H1 (cell line): ENCODE measurements at regions not wholly inside any gene's neighbourhood (a gene's known extent, or its start where the extent isn't known, plus 50 kb on each side); places are given as distances from the start of the nearest gene placed in this dataset.

Experiments
- CTCF ChIA-PET: fragments of 300-600 bp; sonication (Branson Sonifier 250); formaldehyde crosslinking; loops from one replicate; lab custom pipeline; 2021; ENCODE audit not compliant: partially characterized antibody; lab: Charles Lee
- POLR2A ChIA-PET: fragments of 300-600 bp; sonication (Branson Sonifier 250); formaldehyde crosslinking; loops from one replicate; lab custom pipeline; 2021; ENCODE audit warnings: inconsistent platforms; ENCODE audit not compliant: partially characterized antibody; lab: Charles Lee
- DNase-seq, 2 experiments: peaks; one replicate each; pipeline versions ENCODE4 v3.0.0 to v3.0.0-alpha.2; 2010 to 2022; ENCODE audit warnings: low spot score in 2 of 2, low read depth in 1 of 2, mixed read lengths in 1 of 2
- FAIRE-seq: peaks from 2 replicates; lab custom pipeline; 2011; peaks lifted over from hg19 to GRCh38; lab: Jason Lieb, UNC
- H2AFZ ChIP-seq: 2 replicates; pipeline ENCODE4 v1.8.1; 2012; ENCODE audit warnings: low read length, inconsistent platforms
- H2AK5ac ChIP-seq: 2 replicates; pipeline ENCODE4 v1.6.1; 2013; ENCODE audit warnings: low read depth, low read length
- H2BK120ac ChIP-seq: replicated peaks from 2 replicates; pipeline ENCODE3; 2013; ENCODE audit warnings: low read depth, low read length, inconsistent platforms
- H2BK12ac ChIP-seq: 2 replicates; pipeline ENCODE4 v1.6.1; 2013; ENCODE audit warnings: low read depth, low read length
- H2BK15ac ChIP-seq: 2 replicates; pipeline ENCODE4 v1.6.1; 2013; ENCODE audit warnings: low read length
- H2BK20ac ChIP-seq: 2 replicates; pipeline ENCODE4 v1.6.1; 2013; ENCODE audit warnings: low read length
- H2BK5ac ChIP-seq: 2 replicates; pipeline ENCODE4 v1.6.1; 2013; ENCODE audit warnings: low read depth, low read length
- H3K14ac ChIP-seq: 2 replicates; pipeline ENCODE4 v1.6.1; 2013; ENCODE audit warnings: inconsistent platforms; ENCODE audit not compliant: insufficient read length
- H3K18ac ChIP-seq: 2 replicates; pipeline ENCODE4 v1.6.1; 2013; ENCODE audit warnings: low read length; ENCODE audit errors: extremely low read depth
- H3K23ac ChIP-seq: 2 replicates; pipeline ENCODE4 v1.6.1; 2013; ENCODE audit warnings: inconsistent platforms; ENCODE audit not compliant: insufficient read length
- H3K23me2 ChIP-seq: 2 replicates; pipeline ENCODE4 v1.6.1; 2013; ENCODE audit warnings: low read depth, low read length
- H3K27ac ChIP-seq: 2 replicates; pipeline ENCODE4 v1.6.1; 2011; ENCODE audit warnings: low read depth, low read length, inconsistent platforms
- H3K27me3 ChIP-seq, 4 experiments: replicated peaks in 1 of 4; 1 replicate in 1 of 4; 2 replicates in 3 of 4; pipeline versions ENCODE4 v1.6.1 to v1.8.1; 2011 to 2013; ENCODE audit warnings: low read length in 3 of 4, mild to moderate bottlenecking in 3 of 4, inconsistent platforms in 2 of 4, mixed read lengths in 2 of 4, moderate library complexity in 1 of 4; ENCODE audit not compliant: control insufficient read depth in 3 of 4, insufficient read depth in 3 of 4; ENCODE audit errors: extremely low read depth in 1 of 4
- H3K36me3 ChIP-seq, 4 experiments: 2 replicates each; pipeline versions ENCODE4 v1.6.1 to v1.8.1; 2011 to 2013; ENCODE audit warnings: mild to moderate bottlenecking in 4 of 4, low read length in 3 of 4, moderate library complexity in 2 of 4, control low read depth in 1 of 4, inconsistent platforms in 1 of 4; ENCODE audit not compliant: insufficient read depth in 4 of 4, control insufficient read depth in 2 of 4
- H3K4ac ChIP-seq: replicated peaks from 2 replicates; pipeline ENCODE3; 2013; ENCODE audit warnings: low read length, low read depth, mixed read lengths, inconsistent platforms; ENCODE audit not compliant: insufficient read length
- H3K4me1 ChIP-seq, 4 experiments: replicated peaks in 1 of 4; 1 replicate in 1 of 4; 2 replicates in 3 of 4; pipeline versions ENCODE4 v1.6.1 to v1.8.1; 2011 to 2013; ENCODE audit warnings: low read length in 3 of 4, inconsistent platforms in 2 of 4, mixed read lengths in 1 of 4; ENCODE audit not compliant: insufficient read depth in 4 of 4, control insufficient read depth in 3 of 4
- H3K4me2 ChIP-seq, 2 experiments: 2 replicates each; pipeline versions ENCODE4 v1.6.1 to v1.8.1; 2011 to 2013; ENCODE audit warnings: low read depth in 2 of 2, low read length in 2 of 2, control low read depth in 1 of 2, inconsistent platforms in 1 of 2, mild to moderate bottlenecking in 1 of 2; ENCODE audit not compliant: insufficient read depth in 1 of 2
- H3K4me3 ChIP-seq, 4 experiments: fragments of 200-600, 300-600 bp in 1 of 4; sonication (generic), shearing (Covaris generic), sonication (Bioruptor Twin) in 1 of 4; 2 replicates each; pipeline versions ENCODE4 v1.5.1 to v1.8.1; 2011 to 2016; ENCODE audit warnings: low read length in 4 of 4, low read depth in 3 of 4, control low read depth in 2 of 4, inconsistent platforms in 2 of 4, mild to moderate bottlenecking in 2 of 4, mixed read lengths in 1 of 4, moderate library complexity in 1 of 4; ENCODE audit not compliant: insufficient read depth in 2 of 4; ENCODE audit errors: extremely low read depth in 1 of 4
- H3K56ac ChIP-seq: replicated peaks from 2 replicates; pipeline ENCODE3; 2013; ENCODE audit warnings: low read depth, mild to moderate bottlenecking, mixed read lengths, low read length, inconsistent platforms; ENCODE audit not compliant: insufficient read length
- H3K79me1 ChIP-seq: 2 replicates; pipeline ENCODE4 v1.6.1; 2013; ENCODE audit warnings: low read depth, low read length, control low read depth
- H3K79me2 ChIP-seq, 2 experiments: 2 replicates each; pipeline versions ENCODE4 v1.6.1 to v1.8.1; 2012 to 2013; ENCODE audit warnings: low read length in 2 of 2, mild to moderate bottlenecking in 2 of 2, inconsistent platforms in 1 of 2; ENCODE audit not compliant: insufficient read depth in 2 of 2, control insufficient read depth in 1 of 2
- H3K9ac ChIP-seq, 4 experiments: replicated peaks in 1 of 4; 1 replicate in 1 of 4; 2 replicates in 3 of 4; pipeline versions ENCODE4 v1.6.1 to v1.8.1; 2011 to 2013; ENCODE audit warnings: low read depth in 3 of 4, low read length in 3 of 4, control low read depth in 2 of 4, mild to moderate bottlenecking in 2 of 4, moderate library complexity in 2 of 4, inconsistent platforms in 1 of 4; ENCODE audit errors: extremely low read depth in 1 of 4
- H3K9me3 ChIP-seq, 2 experiments: 2 replicates each; pipeline versions ENCODE4 v1.6.1 to v1.8.1; 2012 to 2013; ENCODE audit warnings: mild to moderate bottlenecking in 2 of 2, moderate library complexity in 2 of 2, control low read depth in 1 of 2, inconsistent platforms in 1 of 2, low read depth in 1 of 2, low read length in 1 of 2, mixed read lengths in 1 of 2; ENCODE audit not compliant: insufficient read depth in 2 of 2
- H4K20me1 ChIP-seq, 2 experiments: replicated peaks in 1 of 2; 2 replicates each; pipeline versions ENCODE3 to v1.8.1; 2011 to 2013; ENCODE audit warnings: inconsistent platforms in 2 of 2, low read length in 2 of 2, mild to moderate bottlenecking in 1 of 2; ENCODE audit not compliant: insufficient read depth in 2 of 2, control insufficient read depth in 1 of 2
- H4K5ac ChIP-seq: 2 replicates; pipeline ENCODE4 v1.6.1; 2013; ENCODE audit warnings: low read length, low read depth, mixed read lengths, inconsistent platforms; ENCODE audit not compliant: insufficient read length
- H4K8ac ChIP-seq: 2 replicates; pipeline ENCODE4 v1.8.0; 2013; ENCODE audit warnings: mild to moderate bottlenecking, moderate library complexity, low read length, inconsistent platforms; ENCODE audit not compliant: insufficient read depth; ENCODE audit errors: extremely low read depth
- H4K91ac ChIP-seq: replicated peaks from 2 replicates; pipeline ENCODE3; 2013; ENCODE audit warnings: low read length, mixed read lengths, inconsistent platforms; ENCODE audit not compliant: insufficient read length
- BCL11A ChIP-seq, 2 experiments: IDR thresholded peaks; one replicate each; pipeline ENCODE4 v1.6.1; 2011; ENCODE audit warnings: low read depth in 2 of 2, low read length in 2 of 2, mild to moderate bottlenecking in 2 of 2
- CEBPB ChIP-seq: IDR thresholded peaks from 2 replicates; pipeline ENCODE4 v1.6.1; 2012; ENCODE audit warnings: low read depth, low read length
- KDM1A ChIP-seq: fragments of 200-600, 300-600 bp; sonication (generic); IDR thresholded peaks from 2 replicates; pipeline ENCODE4 v1.7.1; 2016; ENCODE audit warnings: mild to moderate bottlenecking, low read length, borderline replicate concordance
- KDM5A ChIP-seq: fragments of 200-600 bp; IDR thresholded peaks from 2 replicates; pipeline ENCODE4 v1.7.1; 2012; ENCODE audit warnings: mild to moderate bottlenecking, low read length, inconsistent platforms, mixed read lengths
- NANOG ChIP-seq: IDR thresholded peaks from 2 replicates; pipeline ENCODE4 v1.6.1; 2011; ENCODE audit warnings: low read length, low read depth, mild to moderate bottlenecking, inconsistent platforms; ENCODE audit not compliant: insufficient read depth, poor library complexity, severe bottlenecking
- RAD21 ChIP-seq, 2 experiments: IDR thresholded peaks in 1 of 2; conservative IDR thresholded peaks in 1 of 2; 2 replicates each; pipeline ENCODE4 v1.6.1; 2011; ENCODE audit warnings: low read depth in 2 of 2, low read length in 2 of 2, improper control_type of control experiment in 1 of 2, inconsistent platforms in 1 of 2, mild to moderate bottlenecking in 1 of 2, moderate library complexity in 1 of 2
- RXRA ChIP-seq: IDR thresholded peaks from 2 replicates; pipeline ENCODE4 v1.6.1; 2011; ENCODE audit warnings: low read depth, mild to moderate bottlenecking, low read length, moderate library complexity; ENCODE audit not compliant: insufficient read depth
- YY1 ChIP-seq: IDR thresholded peaks from 2 replicates; pipeline ENCODE4 v1.6.1; 2011; ENCODE audit warnings: low read depth, mild to moderate bottlenecking, low read length
- WGBS, 2 experiments: shearing (Covaris generic) in 1 of 2; methylation state at CpG; one replicate each; pipeline versions ENCODE4 v1.1.6 to v1.1.7; 2013 to 2015; ENCODE audit warnings: low lambda C conversion rate in 2 of 2, mixed read lengths in 2 of 2, inconsistent platforms in 1 of 2, low coverage in 1 of 2, missing lambda C conversion rate in 1 of 2; ENCODE audit not compliant: insufficient replicate concordance in 2 of 2, insufficient coverage in 1 of 2, insufficient read length in 1 of 2; ENCODE audit errors: extremely low coverage in 1 of 2, missing lambda C conversion rate in 1 of 2; 5-methylcytosine and 5-hydroxymethylcytosine counted together

- Histone ChIP-seq H3K27me3 (no peaks in the 10 kb centered on the region), H3K36me3 (no peaks in the 10 kb centered on the region), H3K56ac (no peak overlapping the region), H3K4me2 (no peak overlapping the region), H3K79me1 (no peaks in the 10 kb centered on the region), H3K4ac (no peak overlapping the region), H3K4me3 (no peak overlapping the region), H3K27ac (no peak overlapping the region), H3K4me1 (no peaks in the 10 kb centered on the region), H3K23me2 (no peaks in the 10 kb centered on the region), H4K5ac (no peak overlapping the region), H3K14ac (no peak overlapping the region), H4K91ac (no peak overlapping the region), H3K23ac (no peak overlapping the region), H3K9me3 (no peaks in the 10 kb centered on the region), H2BK12ac (no peak overlapping the region), H3K9ac (no peak overlapping the region), H3K18ac (no peak overlapping the region), H2AFZ (no peak overlapping the region), H4K8ac (no peak overlapping the region), H2AK5ac (no peak overlapping the region), H3K79me2 (no peaks in the 10 kb centered on the region), H2BK5ac (no peak overlapping the region), H2BK15ac (no peak overlapping the region), H2BK20ac (no peak overlapping the region), H4K20me1 (no peaks in the 10 kb centered on the region), H2BK120ac (no peak overlapping the region)
- DNase-seq: no peak
- no peak for FAIRE-seq
- ChIA-PET POLR2A (no interaction called here), CTCF (no interaction called here)
- 93% methylated on average over 2 of the region's 2 CpGs; no CpG with 5 or more reads in 1 of the 2 experiments for WGBS, 2 experiments
- TF ChIP-seq BCL11A (IDR thresholded peaks at IDR 0.05; ENCODE audit: low read depth in 2 of 2, low read length in 2 of 2) (no peak), CEBPB (no peak), RAD21 (IDR thresholded peaks at IDR 0.05 in 1 of 2, conservative IDR thresholded peaks at IDR 0.05 in 1 of 2; ENCODE audit: low read depth in 2 of 2, low read length in 2 of 2) (no peak), YY1 (no peak), NANOG (no peak), RXRA (no peak), KDM1A (no peak), KDM5A (no peak)
- TF ChIP-seq, all 59 proteins: peak for 0
Measured at GRCh38 chr5:121006217-121006616, 542.1 kb downstream of the PRR16 start.
